ENCODE measurements at regions not wholly inside any gene's neighbourhood (a gene's known extent, or its start where the extent isn't known, plus 50 kb on each side); places are given as distances from the start of the nearest gene placed in this dataset.

GRCh38 chr6:120282005-120282404 is 932.4 kb upstream of the MAN1A1 start:
- TF ChIP-seq ZNF205 (CRISPR knock-in tag; IDR thresholded peaks at IDR 0.05): no peak
- no peak for TF ChIP-seq NFIC (IDR thresholded peaks at IDR 0.05; ENCODE audit: low read length)
- no peak for TF ChIP-seq IKZF1 (IDR thresholded peaks at IDR 0.05)
- TF ChIP-seq MXD4 (CRISPR knock-in tag; IDR thresholded peaks at IDR 0.05): no peak
- TF ChIP-seq, protein P1, sequence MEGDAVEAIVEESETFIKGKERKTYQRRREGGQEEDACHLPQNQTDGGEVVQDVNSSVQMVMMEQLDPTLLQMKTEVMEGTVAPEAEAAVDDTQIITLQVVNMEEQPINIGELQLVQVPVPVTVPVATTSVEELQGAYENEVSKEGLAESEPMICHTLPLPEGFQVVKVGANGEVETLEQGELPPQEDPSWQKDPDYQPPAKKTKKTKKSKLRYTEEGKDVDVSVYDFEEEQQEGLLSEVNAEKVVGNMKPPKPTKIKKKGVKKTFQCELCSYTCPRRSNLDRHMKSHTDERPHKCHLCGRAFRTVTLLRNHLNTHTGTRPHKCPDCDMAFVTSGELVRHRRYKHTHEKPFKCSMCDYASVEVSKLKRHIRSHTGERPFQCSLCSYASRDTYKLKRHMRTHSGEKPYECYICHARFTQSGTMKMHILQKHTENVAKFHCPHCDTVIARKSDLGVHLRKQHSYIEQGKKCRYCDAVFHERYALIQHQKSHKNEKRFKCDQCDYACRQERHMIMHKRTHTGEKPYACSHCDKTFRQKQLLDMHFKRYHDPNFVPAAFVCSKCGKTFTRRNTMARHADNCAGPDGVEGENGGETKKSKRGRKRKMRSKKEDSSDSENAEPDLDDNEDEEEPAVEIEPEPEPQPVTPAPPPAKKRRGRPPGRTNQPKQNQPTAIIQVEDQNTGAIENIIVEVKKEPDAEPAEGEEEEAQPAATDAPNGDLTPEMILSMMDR (CRISPR knock-in tag; IDR thresholded peaks at IDR 0.05): no peak
- no peak for TF ChIP-seq HMGA1 (CRISPR knock-in tag; conservative IDR thresholded peaks at IDR 0.05)
- no peak for TF ChIP-seq ZNF263 (CRISPR knock-in tag; IDR thresholded peaks at IDR 0.05)
